Stomach (tissue), 8 donors: ENCODE measurements at regions not wholly inside any gene's neighbourhood (a gene's known extent, or its start where the extent isn't known, plus 50 kb on each side); places are given as distances from the start of the nearest gene placed in this dataset.

ENCODE experiments used
- DNase-seq, 2 donors: peaks; one replicate each; pipeline versions ENCODE4 v3.0.0 to v3.0.0-alpha.2; 2013 to 2019
- H3K27ac ChIP-seq, 5 donors: fragments of 200-600 bp in 4 of 5; sonication (generic) in 4 of 5; one replicate each; pipeline ENCODE4 v1.5.1; 2013 to 2019; ENCODE audit warnings: mild to moderate bottlenecking in 1 of 5, moderate library complexity in 1 of 5
- H3K27me3 ChIP-seq, 3 donors: fragments of 200-600 bp; sonication (generic); one replicate each; pipeline ENCODE4 v1.5.1; 2017 to 2019; ENCODE audit warnings: mixed run types in 1 of 3
- H3K36me3 ChIP-seq, 4 donors: fragments of 200-600 bp; sonication (generic); 1 replicate in 3 of 4; 2 replicates in 1 of 4; pipeline ENCODE4 v1.5.1; 2016 to 2019
- H3K4me1 ChIP-seq, 4 donors: fragments of 200-600 bp; sonication (generic); one replicate each; pipeline ENCODE4 v1.5.1; 2016 to 2019
- H3K4me3 ChIP-seq, 4 donors: fragments of 200-600 bp; sonication (generic) in 3 of 4; one replicate each; pipeline ENCODE4 v1.5.1; 2016 to 2019; ENCODE audit warnings: mild to moderate bottlenecking in 1 of 4
- H3K9me3 ChIP-seq, 4 donors: fragments of 200-600 bp; sonication (generic); one replicate each; pipeline ENCODE4 v1.5.1; 2016 to 2019
- EP300 ChIP-seq: sonication (generic); formaldehyde crosslinking; IDR thresholded peaks from one replicate; pipeline ENCODE4 v1.6.1; 2017; ENCODE audit warnings: antibody characterized with exemption
- POLR2A ChIP-seq, 4 donors: fragments of 450-650 bp; IDR thresholded peaks; one replicate each; pipeline ENCODE4 v1.6.1; 2016; ENCODE audit warnings: antibody characterized with exemption in 4 of 4, control low read depth in 2 of 4, mild to moderate bottlenecking in 1 of 4, moderate library complexity in 1 of 4
- POLR2AphosphoS5 ChIP-seq, 3 donors: sonication (generic); formaldehyde crosslinking; IDR thresholded peaks; one replicate each; pipeline ENCODE4 v1.6.1; 2016; ENCODE audit warnings: antibody characterized with exemption in 3 of 3
- WGBS, 5 donors: extraction: QIAGEN DNeasy Blood & Tissue Kit in 3 of 5; methylation state at CpG; one replicate each; pipeline versions ENCODE4 v1.1.5 to v1.1.7; 2013 to 2018; 5-methylcytosine and 5-hydroxymethylcytosine counted together
- intact Hi-C: fragments of 100-400 bp; cut with DNase I; formaldehyde crosslinking; loops from one replicate; pipeline ENCODE4 v1.15.1; 2023; ENCODE audit warnings: low total_unique reads
- TF ChIP-seq, protein P1 (sequence below), 7 experiments: fragments of 450-650 bp in 4 of 7; fragments of 200-600 bp in 3 of 7; sonication (generic) in 3 of 7; IDR thresholded peaks; one replicate each; pipeline ENCODE4 v1.5.1; 2016 to 2019; ENCODE audit warnings: antibody characterized with exemption in 7 of 7, control low read depth in 2 of 7, mild to moderate bottlenecking in 1 of 7
- donor health status: healthy with polysubstance abuse.
- donor health status: Bipolar disorder and iron deficiency.
- donor health status: healthy.

DNA sequence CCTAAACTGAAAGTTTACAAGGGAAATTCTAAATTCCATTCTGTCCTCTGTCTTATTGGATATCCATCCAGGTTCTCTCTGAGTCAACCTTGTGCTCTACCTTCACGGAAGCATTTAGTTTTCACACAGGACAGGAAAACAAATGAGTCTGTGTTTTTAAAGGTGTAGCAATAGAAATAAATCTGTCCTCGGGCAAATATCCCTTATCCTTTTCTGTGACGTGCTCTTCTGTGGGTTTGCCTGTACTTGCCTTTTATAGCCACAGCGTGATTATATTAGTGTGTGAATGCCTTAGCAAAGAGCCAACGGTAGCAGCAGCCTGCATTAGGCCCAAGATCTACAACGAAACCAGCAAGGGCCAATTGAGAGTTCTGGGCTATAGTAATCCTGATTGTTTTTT lies 127.2 kb upstream of the PLSCR5 start:
- TF ChIP-seq POLR2A (IDR thresholded peaks at IDR 0.05) (no peak), POLR2AphosphoS5 (IDR thresholded peaks at IDR 0.05) (no peak), EP300 (no peak)
- TF ChIP-seq, protein P1, sequence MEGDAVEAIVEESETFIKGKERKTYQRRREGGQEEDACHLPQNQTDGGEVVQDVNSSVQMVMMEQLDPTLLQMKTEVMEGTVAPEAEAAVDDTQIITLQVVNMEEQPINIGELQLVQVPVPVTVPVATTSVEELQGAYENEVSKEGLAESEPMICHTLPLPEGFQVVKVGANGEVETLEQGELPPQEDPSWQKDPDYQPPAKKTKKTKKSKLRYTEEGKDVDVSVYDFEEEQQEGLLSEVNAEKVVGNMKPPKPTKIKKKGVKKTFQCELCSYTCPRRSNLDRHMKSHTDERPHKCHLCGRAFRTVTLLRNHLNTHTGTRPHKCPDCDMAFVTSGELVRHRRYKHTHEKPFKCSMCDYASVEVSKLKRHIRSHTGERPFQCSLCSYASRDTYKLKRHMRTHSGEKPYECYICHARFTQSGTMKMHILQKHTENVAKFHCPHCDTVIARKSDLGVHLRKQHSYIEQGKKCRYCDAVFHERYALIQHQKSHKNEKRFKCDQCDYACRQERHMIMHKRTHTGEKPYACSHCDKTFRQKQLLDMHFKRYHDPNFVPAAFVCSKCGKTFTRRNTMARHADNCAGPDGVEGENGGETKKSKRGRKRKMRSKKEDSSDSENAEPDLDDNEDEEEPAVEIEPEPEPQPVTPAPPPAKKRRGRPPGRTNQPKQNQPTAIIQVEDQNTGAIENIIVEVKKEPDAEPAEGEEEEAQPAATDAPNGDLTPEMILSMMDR (IDR thresholded peaks at IDR 0.05), result no peak
- DNase-seq, result no peak
- intact Hi-C loops, result no loop called here
- 78 to 87% (median 82%) methylated on average over 6 of the region's 6 CpGs for WGBS, 5 donors
- no peaks in the 10 kb centered on the region for H3K27me3 ChIP-seq
- no peak overlapping the region for H3K27ac ChIP-seq
- peaks cover 0 to 5% (median 0%) of the 10 kb centered on the region in 4 donors for H3K9me3 ChIP-seq
- no peaks in the 10 kb centered on the region for H3K36me3 ChIP-seq
- no peaks in the 10 kb centered on the region for H3K4me1 ChIP-seq
- no peak overlapping the region for H3K4me3 ChIP-seq

DNA sequence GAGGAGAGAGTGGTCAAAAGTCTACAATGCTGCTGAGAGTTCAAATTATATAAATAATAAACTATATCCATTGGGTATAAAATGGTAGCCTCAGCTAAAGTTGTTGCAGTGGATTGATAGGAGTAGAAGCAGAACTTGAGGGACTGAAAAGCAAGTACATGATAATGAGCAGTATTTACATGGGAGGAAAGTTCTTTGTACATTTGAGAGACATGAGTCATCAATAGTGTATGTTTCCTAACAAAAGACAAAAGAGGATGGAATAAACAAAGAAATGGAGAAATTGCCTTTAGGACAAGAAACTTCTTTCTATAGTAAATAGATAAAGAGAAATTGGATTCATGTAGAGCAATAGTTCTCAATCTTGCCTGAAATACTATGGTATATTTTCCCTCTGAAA lies 110.0 kb upstream of the PLSCR5 start:
- Histone ChIP-seq H3K27me3 (no peaks in the 10 kb centered on the region), H3K36me3 (no peaks in the 10 kb centered on the region), H3K9me3 (no peaks in the 10 kb centered on the region), H3K4me1 (no peaks in the 10 kb centered on the region), H3K27ac (no peak overlapping the region), H3K4me3 (no peak overlapping the region)
- TF ChIP-seq EP300, result no peak
- TF ChIP-seq POLR2AphosphoS5 (IDR thresholded peaks at IDR 0.05), result no peak
- TF ChIP-seq, protein P1 (IDR thresholded peaks at IDR 0.05), result no peak
- no peak for TF ChIP-seq POLR2A (IDR thresholded peaks at IDR 0.05)
- DNase-seq, result no peak
- intact Hi-C loops, result no loop called here

DNA sequence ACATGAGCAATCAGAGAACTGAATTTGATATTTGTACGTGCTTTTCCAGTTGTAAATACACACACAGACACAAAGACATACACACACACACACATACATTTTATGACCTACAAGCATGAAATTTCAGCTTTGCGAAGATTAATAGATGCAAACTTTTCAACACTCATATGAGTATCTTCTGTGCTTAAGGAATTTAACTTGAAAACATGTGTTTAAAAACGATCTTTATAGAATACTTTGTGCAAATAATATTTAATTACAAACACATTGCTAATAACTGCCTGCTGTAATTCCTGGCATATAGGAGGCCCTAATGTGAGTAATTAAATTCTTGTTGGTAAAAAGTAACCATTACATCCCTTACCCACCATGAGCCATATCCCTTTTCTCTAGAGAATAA lies 107.7 kb upstream of the PLSCR5 start:
- H3K9me3 ChIP-seq, result no peaks in the 10 kb centered on the region
- 76 to 86% (median 81%) methylated on average over 3 of the region's 3 CpGs for WGBS, 5 donors
- TF ChIP-seq, protein P1 (IDR thresholded peaks at IDR 0.05), result no peak
- TF ChIP-seq POLR2AphosphoS5 (IDR thresholded peaks at IDR 0.05), result no peak
- TF ChIP-seq POLR2A (IDR thresholded peaks at IDR 0.05), result no peak
- TF ChIP-seq EP300, result no peak
- no peak for DNase-seq
- H3K4me1 ChIP-seq, result no peaks in the 10 kb centered on the region
- intact Hi-C loops, result no loop called here
- no peak overlapping the region for H3K4me3 ChIP-seq
- no peaks in the 10 kb centered on the region for H3K36me3 ChIP-seq
- no peaks in the 10 kb centered on the region for H3K27me3 ChIP-seq
- H3K27ac ChIP-seq, result no peak overlapping the region

DNA sequence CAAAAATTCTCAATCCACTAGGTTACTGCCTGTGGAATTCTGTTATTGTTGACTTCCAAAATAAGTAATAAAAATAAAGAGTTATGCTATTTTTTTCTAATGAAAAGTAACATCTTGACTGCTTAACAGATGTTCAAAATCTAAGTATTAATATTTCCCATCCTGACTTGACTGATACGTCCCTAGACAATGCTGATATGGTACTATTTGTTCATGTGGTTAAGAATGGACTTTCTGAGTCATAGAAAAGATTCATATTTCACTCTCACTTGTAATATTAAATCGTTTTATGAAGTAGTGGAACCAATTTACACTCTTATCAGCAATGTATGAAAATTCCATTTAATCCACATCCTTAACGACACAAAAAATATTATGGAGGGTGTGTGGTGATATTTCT lies 104.8 kb upstream of the PLSCR5 start:
- Histone ChIP-seq H3K27ac (no peak overlapping the region), H3K9me3 (no peaks in the 10 kb centered on the region), H3K4me3 (no peak overlapping the region), H3K4me1 (no peaks in the 10 kb centered on the region), H3K27me3 (no peaks in the 10 kb centered on the region), H3K36me3 (no peaks in the 10 kb centered on the region)
- intact Hi-C loops, result no loop called here
- no peak for DNase-seq
- TF ChIP-seq EP300 (no peak), POLR2A (IDR thresholded peaks at IDR 0.05) (no peak), POLR2AphosphoS5 (IDR thresholded peaks at IDR 0.05) (no peak)
- TF ChIP-seq, protein P1 (IDR thresholded peaks at IDR 0.05), result no peak
- WGBS, 5 donors, result 57 to 64% (median 61%) methylated on average over 3 of the region's 3 CpGs
